SK-N-SH treated with all-trans-retinoic acid at 6 μM for 48 hours (cell line): ENCODE measurements at regions not wholly inside any gene's neighbourhood (a gene's known extent, or its start where the extent isn't known, plus 50 kb on each side); places are given as distances from the start of the nearest gene placed in this dataset.

Source experiments
- ATAC-seq: fragments of 200-7000 bp; cut with Tn5 transposase; 3 replicates; pipeline ENCODE4 v1.9.1; 2020; ENCODE audit warnings: mild to moderate bottlenecking, moderate library complexity
- ARNTL ChIP-seq: fragments of 450-650 bp; formaldehyde crosslinking; IDR thresholded peaks from 2 replicates; pipeline ENCODE4 v1.5.0; 2020; ENCODE audit warnings: low read depth, mild to moderate bottlenecking, moderate library complexity, borderline replicate concordance
- BACH2 ChIP-seq: fragments of 250-450 bp; sonication (Bioruptor Pico); IDR thresholded peaks from 2 replicates; pipeline ENCODE4 v1.9.0; 2021; ENCODE audit warnings: mild to moderate bottlenecking, borderline replicate concordance
- CSDC2 ChIP-seq: fragments of 250-450 bp; sonication (Bioruptor Pico); IDR thresholded peaks from 2 replicates; pipeline ENCODE4 v1.5.0; 2020; ENCODE audit warnings: mild to moderate bottlenecking, moderate library complexity
- CSRNP3 ChIP-seq: fragments of 250-450 bp; sonication (Bioruptor Pico); IDR thresholded peaks from 2 replicates; pipeline ENCODE4 v1.5.1; 2021; ENCODE audit warnings: mild to moderate bottlenecking, moderate library complexity
- ESRRG ChIP-seq: fragments of 250-450 bp; sonication (Bioruptor Pico); IDR thresholded peaks from 2 replicates; pipeline ENCODE4 v1.6.1; 2021; ENCODE audit warnings: mild to moderate bottlenecking
- GLIS3 ChIP-seq: fragments of 250-450 bp; sonication (Bioruptor Pico); IDR thresholded peaks from 2 replicates; pipeline ENCODE4 v1.5.0; 2020; ENCODE audit warnings: mild to moderate bottlenecking, moderate library complexity
- ISL1 ChIP-seq: fragments of 250-450 bp; sonication (Bioruptor Pico); IDR thresholded peaks from 2 replicates; pipeline ENCODE4 v2.1.2; 2022; ENCODE audit warnings: mild to moderate bottlenecking, moderate library complexity
- OSR1 ChIP-seq: fragments of 250-450 bp; sonication (Bioruptor Pico); IDR thresholded peaks from 2 replicates; pipeline ENCODE4 v1.8.0; 2022; ENCODE audit warnings: moderate library complexity, mild to moderate bottlenecking, inconsistent platforms
- POU6F1 ChIP-seq: fragments of 250-450 bp; sonication (Bioruptor Pico); IDR thresholded peaks from 2 replicates; pipeline ENCODE4 v1.8.0; 2021; ENCODE audit warnings: low read depth, mild to moderate bottlenecking, moderate library complexity, borderline replicate concordance
- PPARA ChIP-seq: fragments of 250-450 bp; sonication (Bioruptor Pico); IDR thresholded peaks from 2 replicates; pipeline ENCODE4 v1.5.0; 2020; ENCODE audit warnings: mild to moderate bottlenecking, borderline replicate concordance
- RARB ChIP-seq: fragments of 250-450 bp; sonication (Bioruptor Pico); IDR thresholded peaks from 2 replicates; pipeline ENCODE4 v1.8.0; 2021; ENCODE audit warnings: mild to moderate bottlenecking, moderate library complexity
- SNAI2 ChIP-seq: fragments of 250-450 bp; sonication (Bioruptor Pico); IDR thresholded peaks from 2 replicates; pipeline ENCODE4 v1.5.0; 2020; ENCODE audit warnings: mild to moderate bottlenecking, moderate library complexity
- TCF4 ChIP-seq: fragments of 250-450 bp; sonication (Bioruptor Pico); IDR thresholded peaks from 2 replicates; pipeline ENCODE4 v1.8.0; 2021; ENCODE audit warnings: mild to moderate bottlenecking, moderate library complexity, borderline replicate concordance
- TOX ChIP-seq: fragments of 250-450 bp; sonication (Bioruptor Pico); IDR thresholded peaks from 2 replicates; pipeline ENCODE4 v1.8.0; 2021; ENCODE audit warnings: mild to moderate bottlenecking, moderate library complexity, borderline replicate concordance
- TSHZ2 ChIP-seq: fragments of 250-450 bp; sonication (Bioruptor Pico); IDR thresholded peaks from 2 replicates; pipeline ENCODE4 v1.5.0; 2020; ENCODE audit warnings: mild to moderate bottlenecking, moderate library complexity
- ZC3H10 ChIP-seq: fragments of 250-450 bp; sonication (Bioruptor Pico); IDR thresholded peaks from 2 replicates; pipeline ENCODE4 v1.5.1; 2021; ENCODE audit warnings: mild to moderate bottlenecking, moderate library complexity
- ZFP3 ChIP-seq: fragments of 250-450 bp; sonication (Bioruptor Pico); IDR thresholded peaks from 2 replicates; pipeline ENCODE4 v1.5.0; 2020; ENCODE audit warnings: mild to moderate bottlenecking, moderate library complexity
- ZFP30 ChIP-seq: fragments of 450-650 bp; formaldehyde crosslinking; IDR thresholded peaks from 2 replicates; pipeline ENCODE4 v1.5.0; 2022; ENCODE audit warnings: mild to moderate bottlenecking, moderate library complexity
- ZNF565 ChIP-seq: fragments of 450-650 bp; formaldehyde crosslinking; conservative IDR thresholded peaks from 2 replicates; pipeline ENCODE4 v1.5.0; 2020; ENCODE audit warnings: low read depth, mild to moderate bottlenecking, moderate library complexity
- ZNF70 ChIP-seq: fragments of 450-650 bp; formaldehyde crosslinking; IDR thresholded peaks from 2 replicates; pipeline ENCODE4 v1.5.0; 2020; ENCODE audit warnings: mild to moderate bottlenecking, moderate library complexity

DNA sequence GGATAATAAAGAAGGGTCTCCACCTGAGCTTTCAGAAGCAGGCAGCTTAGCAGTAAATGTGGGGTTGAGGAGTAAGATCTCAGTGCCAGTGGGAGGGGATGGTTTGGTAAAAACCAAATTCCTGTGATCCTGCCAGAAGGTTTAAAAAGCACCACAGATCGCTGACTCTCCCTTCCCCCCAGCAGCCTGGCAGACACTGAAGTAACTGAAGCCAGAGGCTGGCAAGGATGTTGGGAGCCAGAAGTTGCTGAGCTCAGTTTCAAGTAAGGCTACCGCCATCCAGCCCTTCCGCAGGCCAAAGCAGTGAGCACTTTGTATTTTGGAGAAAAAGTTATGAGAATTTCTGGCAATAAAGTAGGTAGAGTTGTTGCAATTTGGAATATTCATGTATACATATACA is 246.4 kb downstream of the ZNF621 start (continued):
- TF ChIP-seq CSRNP3 (CRISPR knock-in tag) (no peak), OSR1 (CRISPR knock-in tag) (no peak), ZFP3 (CRISPR knock-in tag) (no peak), RARB (CRISPR knock-in tag) (no peak)

DNA sequence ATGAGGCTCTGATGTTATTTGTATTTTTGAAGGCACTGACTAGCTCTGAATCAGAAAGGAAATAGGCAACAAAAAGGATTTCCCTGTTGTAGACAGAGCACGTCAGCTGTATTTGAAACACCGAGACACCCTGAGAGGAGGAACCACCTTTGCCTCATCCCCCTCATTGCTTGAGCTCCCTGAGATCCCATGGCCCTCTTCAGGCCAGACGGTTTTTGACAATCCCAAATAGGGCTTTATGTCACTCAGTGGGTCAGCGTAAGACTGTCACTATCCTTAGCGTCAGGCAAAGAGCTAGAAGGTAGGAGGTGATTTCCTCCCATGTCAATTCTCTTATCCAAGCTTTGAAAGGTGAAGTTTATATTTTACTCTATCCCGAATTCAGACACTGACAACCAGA is 254.3 kb downstream of the ZNF621 start:
- ATAC-seq, result no peak
- no peak for TF ChIP-seq POU6F1 (CRISPR knock-in tag)
- no peak for TF ChIP-seq ZFP30 (CRISPR knock-in tag)
- no peak for TF ChIP-seq RARB (CRISPR knock-in tag)
- no peak for TF ChIP-seq BACH2 (CRISPR knock-in tag)
- TF ChIP-seq ZNF70 (CRISPR knock-in tag), result no peak
- no peak for TF ChIP-seq TCF4 (CRISPR knock-in tag)
- TF ChIP-seq ISL1 (CRISPR knock-in tag), result no peak
- TF ChIP-seq, all 23 proteins: peak for 0

- TF ChIP-seq ZFP3 (CRISPR knock-in tag) (no peak), TSHZ2 (CRISPR knock-in tag) (no peak), GLIS3 (CRISPR knock-in tag) (no peak), ARNTL (CRISPR knock-in tag) (no peak), ISL1 (CRISPR knock-in tag) (no peak), RARB (CRISPR knock-in tag) (no peak), ZNF70 (CRISPR knock-in tag) (no peak), SNAI2 (no peak), ZFP30 (CRISPR knock-in tag) (no peak), OSR1 (CRISPR knock-in tag) (no peak), CSRNP3 (CRISPR knock-in tag) (no peak), TCF4 (CRISPR knock-in tag) (no peak), POU6F1 (CRISPR knock-in tag) (no peak)
- TF ChIP-seq, all 23 proteins: peak for 0
- no peak for ATAC-seq
These were observed 255.6 kb downstream of the ZNF621 start for GRCh38 chr3:40780291-40780924.

DNA sequence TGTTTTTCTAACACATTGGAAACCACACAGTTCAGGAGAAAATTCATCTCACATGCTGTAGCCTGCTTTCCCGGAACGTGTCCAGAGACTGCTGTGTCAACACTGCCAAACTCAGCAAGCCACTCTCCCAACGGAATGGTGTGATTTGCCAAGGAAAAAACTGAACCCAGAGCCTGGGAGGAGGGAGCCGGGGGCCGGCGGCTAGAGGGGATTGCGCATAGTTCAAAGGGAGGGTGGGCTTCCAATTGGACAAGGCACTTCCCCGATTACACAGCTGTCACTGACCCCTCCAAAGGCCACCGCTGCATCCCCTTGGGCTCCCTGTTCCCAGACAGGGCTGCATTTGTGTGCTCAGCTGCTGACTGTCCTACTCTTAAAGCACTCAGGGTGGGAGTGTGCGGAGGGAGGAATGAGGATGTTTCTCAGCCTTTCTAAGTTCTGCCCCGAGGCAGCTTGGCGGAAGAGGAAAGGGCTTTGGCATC is 256.2 kb downstream of the ZNF621 start:
- ATAC-seq, result no peak
- TF ChIP-seq RARB (CRISPR knock-in tag), result no peak
- no peak for TF ChIP-seq CSDC2 (CRISPR knock-in tag)
- TF ChIP-seq BACH2 (CRISPR knock-in tag), result no peak
- no peak for TF ChIP-seq ESRRG
- no peak for TF ChIP-seq ZFP30 (CRISPR knock-in tag)
- no peak for TF ChIP-seq ZFP3 (CRISPR knock-in tag)
- TF ChIP-seq OSR1 (CRISPR knock-in tag), result no peak
- TF ChIP-seq ZNF565 (CRISPR knock-in tag), result no peak
- no peak for TF ChIP-seq TOX (CRISPR knock-in tag)
- TF ChIP-seq SNAI2, result no peak
- TF ChIP-seq ZNF70 (CRISPR knock-in tag), result no peak
- TF ChIP-seq ZC3H10 (CRISPR knock-in tag), result no peak
- no peak for TF ChIP-seq ISL1 (CRISPR knock-in tag)
- no peak for TF ChIP-seq PPARA
- no peak for TF ChIP-seq POU6F1 (CRISPR knock-in tag)
- no peak for TF ChIP-seq TCF4 (CRISPR knock-in tag)
